Raji (cell line): ENCODE measurements at regions not wholly inside any gene's neighbourhood (a gene's known extent, or its start where the extent isn't known, plus 50 kb on each side); places are given as distances from the start of the nearest gene placed in this dataset.

ENCODE experiments used
- POLR2A ChIP-seq: IDR thresholded peaks from 2 replicates; pipeline ENCODE4 v1.6.1; 2011; ENCODE audit warnings: low read depth, low read length, control low read depth; ENCODE audit not compliant: insufficient read depth

DNA sequence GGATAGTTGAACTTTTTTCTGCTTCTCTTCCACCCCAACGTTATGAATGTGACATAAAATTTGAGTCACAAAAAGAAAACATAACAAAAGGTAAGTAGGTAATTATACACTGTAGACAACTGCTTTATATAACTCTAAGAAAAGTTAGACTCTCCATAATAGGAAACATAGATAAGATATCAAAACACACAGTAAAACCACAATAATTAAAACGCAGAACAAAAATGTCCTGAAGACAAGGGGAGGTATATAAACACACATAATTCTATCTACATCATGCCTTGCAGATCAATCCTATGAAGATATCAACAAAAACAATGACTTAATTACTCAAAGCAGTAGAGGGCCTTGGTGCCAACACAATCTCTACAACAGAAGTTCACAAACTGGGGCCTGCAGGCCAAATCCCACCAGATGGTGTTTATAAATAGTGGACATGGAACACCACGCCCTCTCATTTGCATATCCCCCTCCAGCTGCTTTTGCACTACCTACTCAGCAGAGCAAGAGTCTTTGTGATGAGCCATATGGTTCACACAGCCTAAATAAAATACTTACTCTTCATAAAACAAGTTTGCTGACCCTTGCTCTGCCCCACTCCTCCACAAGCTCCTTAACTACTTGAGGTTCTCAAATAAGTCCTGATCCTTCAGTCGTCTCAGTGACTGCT lies 254.7 kb downstream of the KLF12 start:
- no peak for TF ChIP-seq POLR2A

DNA sequence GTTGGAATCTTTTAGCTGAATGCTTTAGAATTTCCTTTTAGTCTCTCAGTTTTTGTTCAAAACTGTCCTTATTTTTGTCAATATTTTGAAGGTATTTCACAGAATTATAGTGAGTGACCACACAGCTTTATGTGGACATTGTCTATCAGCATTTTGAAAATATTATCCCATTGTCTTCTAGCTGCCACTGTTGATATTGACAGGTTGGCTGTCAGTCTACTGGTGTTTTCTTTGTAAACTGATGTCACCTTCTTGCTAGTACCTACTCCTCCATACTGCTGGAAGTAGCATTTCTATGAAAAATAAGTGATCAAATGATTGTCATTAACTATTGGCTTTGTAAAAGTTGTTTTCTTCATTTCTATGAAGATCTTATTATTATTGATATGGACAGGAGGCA lies 256.8 kb downstream of the KLF12 start:
- TF ChIP-seq POLR2A: no peak

DNA sequence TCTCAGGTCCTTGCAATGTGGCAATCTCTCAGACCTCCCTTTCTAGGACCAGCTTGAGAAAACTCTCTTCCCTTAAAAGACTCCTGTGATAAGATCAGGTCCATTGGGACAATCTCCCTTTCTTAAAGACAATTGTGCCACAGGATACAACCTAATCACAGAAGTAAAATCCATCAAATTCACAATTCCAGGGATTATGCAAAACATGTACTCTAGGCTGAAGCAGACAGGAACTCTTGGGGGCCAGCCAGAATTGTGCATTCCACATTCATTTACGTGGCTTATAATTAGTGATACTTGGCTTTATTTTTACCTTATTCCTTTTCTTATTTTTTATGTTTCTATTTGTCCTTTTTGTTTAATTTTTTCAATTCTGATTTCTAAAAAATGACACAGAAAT lies 257.9 kb downstream of the KLF12 start:
- TF ChIP-seq POLR2A: no peak

DNA sequence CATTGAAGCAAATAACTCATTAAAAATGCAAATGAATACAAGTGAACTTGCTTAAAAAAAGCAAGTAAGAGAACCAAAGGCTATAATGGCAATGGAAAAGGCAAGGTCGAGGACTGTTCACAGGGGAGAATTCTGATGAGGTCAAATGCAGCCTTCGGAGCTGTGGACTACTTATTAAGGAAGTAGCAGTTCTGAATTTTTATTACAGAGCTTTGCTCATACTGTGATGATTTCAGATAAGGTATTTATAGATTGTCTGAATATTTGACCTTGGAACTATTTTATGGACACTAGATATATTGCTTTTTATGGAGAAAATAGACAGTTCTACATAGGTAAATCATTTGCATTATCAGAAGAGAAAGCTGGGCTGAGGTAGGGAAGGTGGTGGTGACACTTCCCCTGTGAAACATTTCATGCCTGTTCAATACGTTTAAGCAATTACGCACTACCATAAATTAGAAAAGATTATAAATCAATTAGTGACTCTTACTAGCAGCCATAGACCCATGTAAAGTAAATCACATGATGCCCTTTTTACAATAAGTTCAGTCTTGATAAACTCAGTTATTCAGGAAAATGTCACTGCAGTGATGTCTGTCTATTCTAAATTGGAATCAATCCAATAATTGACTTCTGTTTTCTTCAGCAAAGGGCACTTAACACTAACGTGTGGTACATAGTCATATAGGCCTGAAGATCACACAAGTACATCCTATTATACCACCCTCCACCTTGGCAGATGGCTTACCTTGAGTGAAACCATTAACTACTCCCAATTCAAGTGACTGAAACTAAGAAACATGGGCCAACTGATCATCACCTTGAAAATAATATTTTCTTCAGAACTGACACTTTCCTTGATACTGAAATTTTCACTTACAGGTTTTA lies 260.0 kb downstream of the KLF12 start:
- no peak for TF ChIP-seq POLR2A

DNA sequence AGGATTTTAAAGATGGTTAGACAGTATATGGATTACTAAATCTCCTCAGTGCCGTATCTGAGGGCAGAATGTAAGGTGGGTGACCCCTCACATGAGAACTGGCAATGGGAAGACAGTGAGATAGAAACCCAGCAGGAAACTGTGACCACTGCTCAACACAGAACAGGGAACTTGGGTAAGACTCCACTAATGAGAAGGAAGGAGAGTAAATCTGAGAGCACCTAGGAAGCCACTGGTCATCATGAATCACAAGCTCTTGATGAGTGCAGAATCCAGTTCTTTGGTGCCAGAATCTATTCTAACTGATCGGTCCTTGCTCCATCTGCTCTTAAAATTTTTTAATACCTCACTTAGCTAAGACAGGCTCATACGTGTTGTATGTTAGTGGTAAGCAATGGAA lies 261.8 kb downstream of the KLF12 start:
- TF ChIP-seq POLR2A: no peak

DNA sequence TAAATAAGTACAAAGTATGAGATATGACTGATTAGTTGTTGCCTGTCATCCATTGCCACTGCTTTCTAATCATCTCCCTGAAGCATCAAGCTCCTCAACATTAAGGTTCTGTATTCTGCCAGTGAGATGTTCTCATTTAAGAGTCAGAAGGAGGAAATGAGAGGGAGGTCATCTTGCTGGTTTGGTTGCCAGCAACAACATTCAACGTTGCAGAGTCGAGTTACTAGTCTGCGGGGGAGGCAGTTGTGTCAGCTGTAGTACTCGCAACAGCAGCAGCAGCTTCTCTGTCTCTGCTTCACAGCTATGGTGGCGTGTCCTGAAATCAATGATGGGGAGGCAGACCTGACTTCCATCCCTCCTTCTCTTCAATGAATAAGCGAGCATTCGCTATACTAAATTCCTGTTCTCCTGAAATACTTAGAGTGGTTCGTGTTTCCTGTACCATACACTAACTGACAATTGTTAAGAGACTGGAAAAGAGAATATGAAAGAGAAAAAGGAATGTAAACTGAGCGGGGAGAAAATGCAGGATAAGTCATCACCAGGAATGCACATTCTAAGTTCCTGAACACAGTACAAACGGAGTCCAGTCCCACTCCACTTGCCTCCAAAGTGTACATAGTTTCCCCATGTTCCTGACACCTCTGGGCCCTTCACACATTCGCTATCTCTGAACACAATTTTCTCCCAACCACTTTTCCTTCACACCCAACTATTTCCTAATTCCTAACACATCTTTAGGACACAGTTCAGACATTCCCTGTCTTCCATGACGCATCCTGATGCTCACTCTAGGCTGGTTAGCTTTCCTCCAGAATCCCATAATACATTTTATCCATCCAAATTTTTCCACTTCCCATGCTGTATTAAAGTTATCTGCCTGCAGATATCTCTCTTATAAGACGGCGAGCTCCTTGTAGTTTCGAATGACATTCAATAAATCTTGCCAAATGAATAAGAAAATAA lies 263.0 kb downstream of the KLF12 start:
- no peak for TF ChIP-seq POLR2A

DNA sequence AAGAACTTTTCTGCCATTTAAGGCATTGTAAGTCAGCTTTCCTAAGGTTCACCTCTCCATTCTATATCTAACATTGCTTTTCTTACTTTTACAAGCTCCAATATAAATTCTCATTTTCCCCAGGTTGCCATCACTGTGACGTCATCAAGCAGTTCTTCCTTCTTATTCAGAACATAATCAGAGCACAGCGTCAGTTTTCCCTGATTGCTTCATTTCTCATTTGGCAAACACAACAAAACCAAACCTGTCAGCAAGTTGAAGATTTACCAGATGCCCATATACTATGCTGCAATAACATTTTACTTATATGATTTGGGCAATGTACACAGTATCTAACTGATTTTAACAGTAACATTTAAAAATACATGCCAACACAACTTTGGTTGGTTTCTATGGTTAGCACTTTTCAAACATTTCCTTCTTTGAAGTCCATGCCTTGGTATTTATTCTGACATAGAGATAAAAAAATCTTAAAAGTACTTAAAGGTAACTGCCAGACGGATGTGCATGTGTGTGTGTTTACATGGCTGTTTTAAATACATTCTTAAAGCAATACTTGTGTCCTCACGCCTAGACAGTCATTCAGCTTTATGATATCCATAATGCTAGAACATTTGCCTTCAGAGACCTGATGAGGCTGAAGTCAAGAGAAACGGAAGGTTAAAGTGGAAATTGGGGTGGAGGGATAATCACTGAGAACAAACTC lies 264.0 kb downstream of the KLF12 start:
- TF ChIP-seq POLR2A: no peak

DNA sequence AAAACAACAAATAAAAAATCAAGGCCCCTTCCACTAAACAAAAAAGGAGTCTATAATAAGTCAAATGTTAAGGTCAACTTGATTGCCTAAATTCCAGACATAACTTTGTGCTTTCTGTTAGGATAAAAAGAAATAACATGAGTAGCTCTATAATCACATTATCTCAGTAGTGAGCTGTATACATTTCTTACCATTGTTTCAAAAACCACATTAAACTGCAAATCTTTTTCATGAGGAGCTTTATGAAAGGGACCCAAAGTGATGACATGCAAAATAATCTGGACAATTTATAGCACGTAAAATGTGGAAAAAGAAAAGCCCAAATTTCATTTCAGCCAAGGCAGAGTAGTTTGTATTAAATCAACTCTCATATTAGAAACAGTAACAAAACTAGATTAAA lies 269.2 kb downstream of the KLF12 start:
- TF ChIP-seq POLR2A: no peak

DNA sequence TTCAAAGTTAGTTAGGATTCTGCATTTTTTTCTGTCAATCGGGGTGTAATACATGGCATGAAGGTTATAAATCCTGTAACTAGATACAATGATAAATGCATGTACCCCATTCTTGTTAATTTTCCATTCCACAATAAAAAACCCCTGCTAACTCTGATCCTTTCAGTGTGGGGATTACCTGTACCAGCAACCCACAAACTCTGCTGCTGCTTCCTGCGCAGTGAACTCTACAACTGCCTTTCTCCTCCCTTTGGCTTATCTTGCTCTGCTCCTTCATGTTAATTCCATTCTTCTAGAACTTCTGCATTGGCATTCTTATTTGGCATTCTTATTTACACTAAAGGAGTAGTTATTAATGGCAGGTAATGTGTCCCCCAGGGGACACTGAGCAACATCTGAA lies 273.1 kb downstream of the KLF12 start:
- no peak for TF ChIP-seq POLR2A

DNA sequence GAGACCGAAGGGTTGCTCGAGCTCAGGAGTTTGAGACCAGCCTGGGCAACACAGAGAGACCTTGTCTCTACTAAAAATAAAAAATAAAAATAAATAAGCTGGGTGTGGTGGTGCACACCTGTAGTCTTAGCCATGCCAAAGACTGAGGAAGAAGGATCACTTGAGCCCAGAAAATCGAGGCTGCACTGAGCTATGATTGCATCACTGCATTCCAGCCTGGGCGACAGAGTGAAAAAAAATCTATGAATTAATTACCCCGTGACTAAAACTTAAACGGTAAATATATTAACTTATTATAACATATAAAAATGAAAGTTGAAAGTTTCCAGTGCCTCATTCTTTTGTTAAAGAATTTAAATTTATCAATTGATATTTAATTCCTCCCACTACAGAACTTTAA lies 273.7 kb downstream of the KLF12 start:
- no peak for TF ChIP-seq POLR2A

DNA sequence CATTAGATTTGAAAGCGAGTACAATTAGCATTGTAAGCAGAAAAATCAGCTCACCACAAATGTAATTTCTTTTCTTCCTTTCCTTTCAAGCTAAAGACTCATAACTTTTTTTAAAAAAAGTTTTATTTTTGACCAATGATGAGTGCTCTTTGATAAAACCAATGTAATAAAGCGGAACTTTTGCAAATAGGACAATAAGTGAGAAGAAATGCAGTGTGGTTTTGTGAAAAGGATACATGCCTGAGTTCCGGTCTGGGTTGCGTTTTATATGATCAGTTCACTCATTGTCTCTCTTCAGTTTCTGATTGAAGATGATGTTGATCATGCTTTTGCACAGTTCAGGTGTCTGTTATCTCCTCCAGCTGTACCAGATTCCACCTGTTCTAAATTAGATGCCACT lies 274.4 kb downstream of the KLF12 start:
- no peak for TF ChIP-seq POLR2A

DNA sequence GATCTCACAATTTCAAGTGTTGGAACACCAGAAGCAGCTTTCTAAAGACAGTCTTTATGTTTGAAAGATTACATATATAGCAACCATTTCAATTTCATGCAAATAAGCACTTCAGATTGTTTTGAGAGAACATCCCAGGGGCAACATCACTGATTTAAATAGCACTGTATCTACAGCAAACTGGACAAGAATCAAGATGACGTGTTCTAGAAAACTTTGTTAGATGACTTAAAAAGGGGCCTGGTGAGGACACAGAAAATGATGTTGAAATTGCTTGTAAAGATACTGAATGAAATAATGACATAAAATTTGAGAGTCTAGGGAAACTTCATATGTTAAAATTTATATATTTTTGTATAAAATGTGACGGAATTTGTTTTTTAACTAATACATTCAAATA lies 277.1 kb downstream of the KLF12 start:
- TF ChIP-seq POLR2A: no peak

DNA sequence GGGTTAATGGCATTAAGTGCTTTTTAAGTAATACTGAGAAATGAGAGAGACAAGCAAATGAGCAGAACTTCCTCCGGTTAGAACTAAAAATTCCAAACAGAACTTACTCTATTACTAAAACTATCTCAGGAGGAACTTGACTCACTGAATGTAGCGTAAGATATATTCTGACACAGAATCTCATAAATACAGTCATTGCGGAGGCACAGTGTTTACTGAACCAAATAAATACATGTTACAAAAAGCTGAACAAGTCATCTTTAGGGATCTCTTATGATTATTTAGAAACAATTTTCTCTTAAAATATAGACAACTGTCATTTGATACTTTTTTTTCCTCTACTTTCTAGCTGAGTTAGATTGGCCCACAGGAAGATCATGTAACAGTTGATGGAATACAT lies 283.1 kb downstream of the KLF12 start:
- TF ChIP-seq POLR2A: no peak

DNA sequence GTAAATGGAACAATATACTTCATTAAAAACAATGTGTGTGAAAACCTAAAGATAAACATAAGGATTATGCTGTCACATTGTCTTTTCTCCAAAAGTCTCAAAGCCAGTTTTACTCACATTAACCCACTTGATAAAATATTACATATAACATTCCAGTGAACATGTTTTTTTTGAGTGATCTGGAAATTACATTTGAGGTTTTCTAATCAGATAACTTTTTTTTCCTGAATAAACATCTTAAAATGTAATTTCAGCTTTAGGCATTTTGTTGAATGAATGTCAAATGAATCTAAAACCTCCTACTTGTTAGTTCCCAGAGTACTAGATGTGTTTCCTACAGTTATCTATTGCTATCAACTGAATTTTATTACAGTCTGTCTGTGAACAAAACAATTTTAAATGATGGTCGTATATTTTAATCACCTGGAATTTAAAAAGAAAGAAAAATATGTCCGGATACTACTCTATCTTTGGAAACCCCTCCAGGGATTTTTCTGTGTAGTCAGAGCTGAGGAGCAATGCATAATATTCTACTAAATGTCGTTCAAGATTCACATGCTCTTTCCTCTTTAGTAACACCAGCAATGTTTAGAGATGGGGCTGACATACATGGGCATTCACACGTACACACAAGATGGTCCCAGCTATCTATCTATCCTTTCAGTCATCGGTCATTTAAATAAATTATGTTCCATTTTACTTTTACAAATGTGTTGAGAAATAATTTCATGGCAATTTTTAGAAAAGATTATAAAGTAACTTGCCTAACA lies 283.9 kb downstream of the KLF12 start:
- TF ChIP-seq POLR2A: no peak
